Osteocyte (in vitro differentiated cells): ENCODE measurements at regions not wholly inside any gene's neighbourhood (a gene's known extent, or its start where the extent isn't known, plus 50 kb on each side); places are given as distances from the start of the nearest gene placed in this dataset.

ENCODE experiments used
- DNase-seq: peaks from one replicate; pipeline ENCODE4 v3.0.0; 2021; ENCODE audit warnings: mixed read lengths; ENCODE audit not compliant: unreplicated experiment; ENCODE audit errors: extremely low spot score
- H3K27ac Mint-ChIP-seq: one replicate; pipeline ENCODE4 v1.8.0; 2021; ENCODE audit warnings: mild to moderate bottlenecking, mixed read lengths; ENCODE audit not compliant: unreplicated experiment
- H3K27me3 Mint-ChIP-seq: one replicate; pipeline ENCODE4 v1.8.0; 2021; ENCODE audit warnings: mixed read lengths; ENCODE audit not compliant: unreplicated experiment
- H3K36me3 Mint-ChIP-seq: one replicate; pipeline ENCODE4 v1.8.0; 2021; ENCODE audit warnings: mixed read lengths; ENCODE audit not compliant: unreplicated experiment
- H3K4me1 Mint-ChIP-seq: one replicate; pipeline ENCODE4 v1.8.0; 2021; ENCODE audit warnings: mixed read lengths; ENCODE audit not compliant: unreplicated experiment
- H3K4me3 Mint-ChIP-seq: one replicate; pipeline ENCODE4 v1.8.0; 2021; ENCODE audit warnings: mild to moderate bottlenecking, moderate library complexity, mixed read lengths; ENCODE audit not compliant: unreplicated experiment
- H3K9me3 Mint-ChIP-seq: one replicate; pipeline ENCODE4 v1.8.0; 2021; ENCODE audit warnings: mixed read lengths; ENCODE audit not compliant: unreplicated experiment
- TF ChIP-seq, protein P1 (sequence below): fragments of 200-600 bp; sonication (generic); IDR thresholded peaks from 2 replicates; pipeline ENCODE4 v1.5.0; 2021; ENCODE audit warnings: antibody characterized with exemption, mild to moderate bottlenecking, moderate library complexity

DNA sequence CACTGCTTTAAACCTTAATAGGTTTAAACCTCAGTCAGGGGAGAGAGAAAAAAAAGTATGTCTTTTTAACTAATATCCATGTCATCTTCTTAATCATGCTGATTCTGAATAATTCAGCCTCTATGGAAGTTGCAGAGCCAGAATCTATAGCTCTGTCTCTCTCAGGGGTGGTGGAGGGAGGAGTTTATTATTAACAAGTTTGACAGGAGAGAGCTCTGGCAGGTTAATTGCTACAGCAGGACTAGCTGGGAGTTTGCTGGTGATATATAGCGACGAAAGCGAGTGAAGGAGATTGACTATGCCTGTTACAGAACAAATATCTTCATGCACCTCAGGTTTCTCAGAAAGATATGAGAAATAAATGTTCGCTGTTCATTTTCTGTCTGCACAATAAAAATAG lies 586.4 kb downstream of the TLE4 start:
- H3K4me3 Mint-ChIP-seq = no peak overlapping the region
- H3K4me1 Mint-ChIP-seq = peaks cover 18% of the 10 kb centered on the region
- DNase-seq = no peak
- H3K27ac Mint-ChIP-seq = no peak overlapping the region
- peaks cover 7% of the 10 kb centered on the region for H3K9me3 Mint-ChIP-seq
- H3K36me3 Mint-ChIP-seq = no peaks in the 10 kb centered on the region
- H3K27me3 Mint-ChIP-seq = no peaks in the 10 kb centered on the region
- TF ChIP-seq, protein P1, sequence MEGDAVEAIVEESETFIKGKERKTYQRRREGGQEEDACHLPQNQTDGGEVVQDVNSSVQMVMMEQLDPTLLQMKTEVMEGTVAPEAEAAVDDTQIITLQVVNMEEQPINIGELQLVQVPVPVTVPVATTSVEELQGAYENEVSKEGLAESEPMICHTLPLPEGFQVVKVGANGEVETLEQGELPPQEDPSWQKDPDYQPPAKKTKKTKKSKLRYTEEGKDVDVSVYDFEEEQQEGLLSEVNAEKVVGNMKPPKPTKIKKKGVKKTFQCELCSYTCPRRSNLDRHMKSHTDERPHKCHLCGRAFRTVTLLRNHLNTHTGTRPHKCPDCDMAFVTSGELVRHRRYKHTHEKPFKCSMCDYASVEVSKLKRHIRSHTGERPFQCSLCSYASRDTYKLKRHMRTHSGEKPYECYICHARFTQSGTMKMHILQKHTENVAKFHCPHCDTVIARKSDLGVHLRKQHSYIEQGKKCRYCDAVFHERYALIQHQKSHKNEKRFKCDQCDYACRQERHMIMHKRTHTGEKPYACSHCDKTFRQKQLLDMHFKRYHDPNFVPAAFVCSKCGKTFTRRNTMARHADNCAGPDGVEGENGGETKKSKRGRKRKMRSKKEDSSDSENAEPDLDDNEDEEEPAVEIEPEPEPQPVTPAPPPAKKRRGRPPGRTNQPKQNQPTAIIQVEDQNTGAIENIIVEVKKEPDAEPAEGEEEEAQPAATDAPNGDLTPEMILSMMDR = no peak

- Mint-ChIP-seq H3K4me1 (peaks cover 18% of the 10 kb centered on the region), H3K9me3 (peaks cover 7% of the 10 kb centered on the region), H3K4me3 (no peak overlapping the region), H3K27me3 (no peaks in the 10 kb centered on the region), H3K36me3 (no peaks in the 10 kb centered on the region), H3K27ac (no peak overlapping the region)
- TF ChIP-seq, protein P1 = no peak
- no peak for DNase-seq
Measured at GRCh38 chr9:80157561-80157983, 585.8 kb downstream of the TLE4 start.

GRCh38 chr9:80156756-80157472 lies 585.1 kb downstream of the TLE4 start:
- TF ChIP-seq, protein P1 = no peak
- Mint-ChIP-seq H3K27me3 (no peaks in the 10 kb centered on the region), H3K4me3 (no peak overlapping the region), H3K36me3 (no peaks in the 10 kb centered on the region), H3K27ac (no peak overlapping the region), H3K9me3 (peaks cover 12% of the 10 kb centered on the region), H3K4me1 (peaks cover 18% of the 10 kb centered on the region)
- no peak for DNase-seq

- H3K36me3 Mint-ChIP-seq = no peaks in the 10 kb centered on the region
- TF ChIP-seq, protein P1 = no peak
- no peaks in the 10 kb centered on the region for H3K27me3 Mint-ChIP-seq
- no peak for DNase-seq
- H3K4me3 Mint-ChIP-seq = no peak overlapping the region
- H3K9me3 Mint-ChIP-seq = peaks cover 14% of the 10 kb centered on the region
- no peak overlapping the region for H3K27ac Mint-ChIP-seq
- peaks cover 18% of the 10 kb centered on the region for H3K4me1 Mint-ChIP-seq
Measured at GRCh38 chr9:80156262-80156661, 584.5 kb downstream of the TLE4 start.

DNA sequence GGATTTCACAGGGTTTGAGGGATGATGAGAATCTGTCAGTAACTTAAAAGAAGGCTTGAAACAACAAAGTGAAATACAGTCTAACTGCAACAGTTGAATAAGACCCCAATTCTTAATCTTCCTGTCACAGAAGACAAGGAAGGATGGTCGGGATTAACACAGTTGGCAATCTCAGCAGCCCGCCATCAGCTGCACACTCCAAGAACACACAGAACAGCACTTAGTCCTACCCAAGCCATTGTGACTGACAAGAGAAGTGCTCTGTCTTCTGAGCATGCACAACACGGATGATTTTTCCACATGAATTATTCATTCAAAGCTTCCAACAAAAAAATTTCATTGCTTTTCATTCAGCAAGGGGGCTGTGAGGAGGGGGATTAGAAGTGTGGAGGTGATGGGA lies 576.1 kb downstream of the TLE4 start:
- H3K27ac Mint-ChIP-seq = no peak overlapping the region

More for the DNA sequence above, 576.1 kb downstream of the TLE4 start:
- TF ChIP-seq, protein P1 = no peak
- peaks cover 25% of the 10 kb centered on the region for H3K9me3 Mint-ChIP-seq
- no peak for DNase-seq
- peaks cover 6% of the 10 kb centered on the region for H3K4me1 Mint-ChIP-seq
- H3K36me3 Mint-ChIP-seq = no peaks in the 10 kb centered on the region
- H3K27me3 Mint-ChIP-seq = peaks cover 2% of the 10 kb centered on the region
- no peak overlapping the region for H3K4me3 Mint-ChIP-seq
